HEK293T (cell line): ENCODE measurements at regions not wholly inside any gene's neighbourhood (a gene's known extent, or its start where the extent isn't known, plus 50 kb on each side); places are given as distances from the start of the nearest gene placed in this dataset.

ENCODE experiments used
- BHLHE40 ChIP-seq: fragments of 450-650 bp; IDR thresholded peaks from 2 replicates; pipeline ENCODE4 v1.6.1; 2016; ENCODE audit warnings: mild to moderate bottlenecking, moderate library complexity, borderline replicate concordance
- CTBP1 ChIP-seq: fragments of 450-650 bp; IDR thresholded peaks from 2 replicates; pipeline ENCODE4 v1.6.1; 2016; ENCODE audit warnings: borderline replicate concordance
- ELF4 ChIP-seq: fragments of 450-650 bp; IDR thresholded peaks from 2 replicates; pipeline ENCODE4 v1.6.1; 2017; ENCODE audit warnings: antibody characterized with exemption
- FOXA1 ChIP-seq: fragments of 450-650 bp; IDR thresholded peaks from 2 replicates; pipeline ENCODE4 v1.6.1; 2016; ENCODE audit warnings: mild to moderate bottlenecking
- FOXK2 ChIP-seq: fragments of 450-650 bp; IDR thresholded peaks from 2 replicates; pipeline ENCODE4 v1.6.1; 2016; ENCODE audit warnings: mild to moderate bottlenecking
- FOXM1 ChIP-seq: fragments of 450-650 bp; IDR thresholded peaks from 2 replicates; pipeline ENCODE4 v1.6.1; 2017; ENCODE audit warnings: mild to moderate bottlenecking, borderline replicate concordance
- HDGF ChIP-seq: fragments of 450-650 bp; IDR thresholded peaks from 2 replicates; pipeline ENCODE4 v1.6.1; 2017; ENCODE audit warnings: antibody characterized with exemption, borderline replicate concordance
- L3MBTL2 ChIP-seq: fragments of 450-650 bp; conservative IDR thresholded peaks from 2 replicates; pipeline ENCODE4 v1.6.1; 2016; ENCODE audit warnings: mild to moderate bottlenecking
- LEF1 ChIP-seq: fragments of 450-650 bp; IDR thresholded peaks from 2 replicates; pipeline ENCODE4 v1.6.1; 2017; ENCODE audit warnings: mild to moderate bottlenecking, borderline replicate concordance
- PKNOX1 ChIP-seq: fragments of 450-650 bp; IDR thresholded peaks from 2 replicates; pipeline ENCODE4 v1.6.1; 2016
- SP1 ChIP-seq: fragments of 450-650 bp; IDR thresholded peaks from 2 replicates; pipeline ENCODE4 v1.6.1; 2017
- ZNF384 ChIP-seq: fragments of 450-650 bp; IDR thresholded peaks from 2 replicates; pipeline ENCODE4 v1.6.1; 2016

- no peak for TF ChIP-seq ELF4
- no peak for TF ChIP-seq BHLHE40
- no peak for TF ChIP-seq L3MBTL2
- TF ChIP-seq ZNF384 = no peak
- TF ChIP-seq SP1 = no peak
- no peak for TF ChIP-seq FOXA1
- TF ChIP-seq FOXK2 = no peak
- TF ChIP-seq FOXM1 = no peak
- TF ChIP-seq CTBP1 = no peak
- no peak for TF ChIP-seq LEF1
- no peak for TF ChIP-seq PKNOX1
- no peak for TF ChIP-seq HDGF
Observed at GRCh38 chr1:83497563-83497962, 501.4 kb downstream of the TTLL7 start.
